ENCODE measurements at regions not wholly inside any gene's neighbourhood (a gene's known extent, or its start where the extent isn't known, plus 50 kb on each side); places are given as distances from the start of the nearest gene placed in this dataset.

DNA sequence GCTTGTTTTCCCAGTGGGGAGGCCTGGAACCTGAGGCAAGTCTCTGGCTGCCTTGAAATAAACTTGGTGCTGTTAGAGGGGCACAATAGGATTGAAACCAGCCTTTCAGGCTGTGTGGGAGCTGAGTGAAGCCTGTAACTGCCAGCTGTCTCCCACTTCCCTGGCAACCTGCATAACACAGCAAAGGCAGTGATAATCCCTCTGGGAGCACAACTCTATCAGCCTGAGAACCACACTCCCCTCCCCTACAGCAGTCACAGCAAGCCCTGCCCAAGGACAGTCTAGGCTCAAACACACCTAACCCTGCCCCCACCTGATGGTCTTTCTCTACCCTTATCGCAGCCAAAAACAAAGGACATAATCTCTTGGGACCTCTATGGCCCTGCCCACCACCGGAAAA lies 683.8 kb upstream of the ATXN8OS start:
- H3K9me3 Mint-ChIP-seq (ENCODE audit: unreplicated experiment), result peaks cover 17% of the 10 kb centered on the region
- FAIRE-seq, result no peak

GRCh38 chr13:69418319-69418718 lies 689.3 kb upstream of the ATXN8OS start:
- Histone ChIP-seq H2AFZ (ENCODE audit: low read depth, low read length) (no peak overlapping the region), H3K27ac (ENCODE audit: low read depth, low read length) (no peak overlapping the region), H3K27me3 (ENCODE audit: insufficient read depth, low read length) (no peaks in the 10 kb centered on the region), H3K36me3 (ENCODE audit: insufficient read depth, low read length) (no peaks in the 10 kb centered on the region), H3K4me2 (ENCODE audit: low read length) (no peak overlapping the region), H3K9ac (ENCODE audit: low read length) (no peak overlapping the region), H3K9me3 (ENCODE audit: insufficient read depth, low read depth, low read length) (peaks cover 8% of the 10 kb centered on the region), H3K79me2 (ENCODE audit: insufficient read depth, low read length) (no peaks in the 10 kb centered on the region), H3K4me3 (ENCODE audit: insufficient read depth, low read depth, low read length) (no peak overlapping the region), H4K20me1 (ENCODE audit: insufficient read depth, low read length) (no peaks in the 10 kb centered on the region), H3K4me1 (ENCODE audit: insufficient read depth, low read length) (no peaks in the 10 kb centered on the region)
- H3K9me3 Mint-ChIP-seq (ENCODE audit: unreplicated experiment), result peaks cover 3% of the 10 kb centered on the region
- H3K27me3 Mint-ChIP-seq (ENCODE audit: low read depth, unreplicated experiment), result no peaks in the 10 kb centered on the region
- TF ChIP-seq CTCF (IDR thresholded peaks at IDR 0.05; ENCODE audit: insufficient read depth, low read depth, low read length) (no peak), EZH2 (IDR thresholded peaks at IDR 0.05; ENCODE audit: insufficient read depth, low read length) (no peak)
- DNase-seq (ENCODE audit: low read depth) (no peak), FAIRE-seq (no peak)
- no peak overlapping the region for H3K4me3 Mint-ChIP-seq (ENCODE audit: unreplicated experiment)
- no peak overlapping the region for H3K27ac Mint-ChIP-seq (ENCODE audit: unreplicated experiment)
- H3K36me3 Mint-ChIP-seq (ENCODE audit: low read depth, unreplicated experiment), result no peaks in the 10 kb centered on the region
- no peaks in the 10 kb centered on the region for H3K4me1 Mint-ChIP-seq (ENCODE audit: low read depth, unreplicated experiment)

More for the DNA sequence above, 683.8 kb upstream of the ATXN8OS start:
- H3K27me3 ChIP-seq (ENCODE audit: insufficient read depth, low read length), result no peaks in the 10 kb centered on the region
- H3K4me3 ChIP-seq (ENCODE audit: insufficient read depth, low read depth, low read length), result no peak overlapping the region
- Mint-ChIP-seq H3K36me3 (ENCODE audit: low read depth, unreplicated experiment) (no peaks in the 10 kb centered on the region), H3K27me3 (ENCODE audit: low read depth, unreplicated experiment) (no peaks in the 10 kb centered on the region), H3K27ac (ENCODE audit: unreplicated experiment) (no peak overlapping the region), H3K4me1 (ENCODE audit: low read depth, unreplicated experiment) (no peaks in the 10 kb centered on the region), H3K4me3 (ENCODE audit: unreplicated experiment) (no peak overlapping the region)
- no peak for DNase-seq (ENCODE audit: low read depth)
- no peaks in the 10 kb centered on the region for H3K4me1 ChIP-seq (ENCODE audit: insufficient read depth, low read length)
- H3K36me3 ChIP-seq (ENCODE audit: insufficient read depth, low read length), result no peaks in the 10 kb centered on the region
- H3K9me3 ChIP-seq (ENCODE audit: insufficient read depth, low read depth, low read length), result peaks cover 8% of the 10 kb centered on the region
- H4K20me1 ChIP-seq (ENCODE audit: insufficient read depth, low read length), result no peaks in the 10 kb centered on the region
- H3K4me2 ChIP-seq (ENCODE audit: low read length), result no peak overlapping the region
- TF ChIP-seq EZH2 (IDR thresholded peaks at IDR 0.05; ENCODE audit: insufficient read depth, low read length), result no peak
- no peak for TF ChIP-seq CTCF (IDR thresholded peaks at IDR 0.05; ENCODE audit: insufficient read depth, low read depth, low read length)
- H3K9ac ChIP-seq (ENCODE audit: low read length), result no peak overlapping the region
- H3K27ac ChIP-seq (ENCODE audit: low read depth, low read length), result no peak overlapping the region
- no peak overlapping the region for H2AFZ ChIP-seq (ENCODE audit: low read depth, low read length)
- no peaks in the 10 kb centered on the region for H3K79me2 ChIP-seq (ENCODE audit: insufficient read depth, low read length)

DNA sequence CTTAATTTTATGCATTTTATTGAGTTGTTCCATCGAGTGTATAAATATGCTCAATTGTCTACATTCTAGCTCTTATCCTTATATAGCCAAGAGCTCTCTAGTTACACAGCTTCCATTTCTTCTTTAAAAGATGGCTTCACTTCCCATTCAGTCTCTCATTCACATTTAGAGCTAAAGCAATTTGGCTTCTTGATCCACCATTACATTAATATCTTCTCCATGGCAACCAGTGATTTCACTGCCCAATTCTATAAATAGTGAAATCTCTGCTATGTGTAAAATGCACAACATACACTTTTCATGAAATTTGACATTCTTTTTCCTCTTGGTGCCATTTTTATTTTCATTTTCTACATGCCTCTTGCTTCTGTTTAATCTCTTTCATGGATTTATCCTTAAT lies 696.9 kb upstream of the ATXN8OS start:
- H3K27ac ChIP-seq (ENCODE audit: low read depth, low read length), result no peak overlapping the region
- no peak for TF ChIP-seq CTCF (IDR thresholded peaks at IDR 0.05; ENCODE audit: insufficient read depth, low read depth, low read length)
- no peak for TF ChIP-seq EZH2 (IDR thresholded peaks at IDR 0.05; ENCODE audit: insufficient read depth, low read length)
- no peaks in the 10 kb centered on the region for H3K27me3 Mint-ChIP-seq (ENCODE audit: low read depth, unreplicated experiment)
- no peak overlapping the region for H3K4me2 ChIP-seq (ENCODE audit: low read length)
- H3K27ac Mint-ChIP-seq (ENCODE audit: unreplicated experiment), result no peak overlapping the region
- no peak overlapping the region for H3K4me3 Mint-ChIP-seq (ENCODE audit: unreplicated experiment)
- H3K27me3 ChIP-seq (ENCODE audit: insufficient read depth, low read length), result no peaks in the 10 kb centered on the region
- H3K79me2 ChIP-seq (ENCODE audit: insufficient read depth, low read length), result no peaks in the 10 kb centered on the region
- no peak for DNase-seq (ENCODE audit: low read depth)
- H3K4me1 Mint-ChIP-seq (ENCODE audit: low read depth, unreplicated experiment), result no peaks in the 10 kb centered on the region
- no peak overlapping the region for H3K4me3 ChIP-seq (ENCODE audit: insufficient read depth, low read depth, low read length)
- no peaks in the 10 kb centered on the region for H3K9me3 Mint-ChIP-seq (ENCODE audit: unreplicated experiment)
- H3K4me1 ChIP-seq (ENCODE audit: insufficient read depth, low read length), result no peaks in the 10 kb centered on the region
- no peaks in the 10 kb centered on the region for H3K36me3 ChIP-seq (ENCODE audit: insufficient read depth, low read length)
- no peak overlapping the region for H3K9ac ChIP-seq (ENCODE audit: low read length)
- FAIRE-seq, result no peak
- peaks cover 3% of the 10 kb centered on the region for H3K36me3 Mint-ChIP-seq (ENCODE audit: low read depth, unreplicated experiment)
- H2AFZ ChIP-seq (ENCODE audit: low read depth, low read length), result no peak overlapping the region
- peaks cover 4% of the 10 kb centered on the region for H3K9me3 ChIP-seq (ENCODE audit: insufficient read depth, low read depth, low read length)
- no peaks in the 10 kb centered on the region for H4K20me1 ChIP-seq (ENCODE audit: insufficient read depth, low read length)
